Ovary (tissue), 7 donors: ENCODE measurements at regions not wholly inside any gene's neighbourhood (a gene's known extent, or its start where the extent isn't known, plus 50 kb on each side); places are given as distances from the start of the nearest gene placed in this dataset.

Source experiments
- DNase-seq, 5 donors: peaks; one replicate each; pipeline ENCODE4 v3.0.0-alpha.2; 2019 to 2020
- H3K27ac ChIP-seq, 2 donors: fragments of 200-600 bp; one replicate each; pipeline versions ENCODE4 v1.5.1 to v1.8.0; 2019 to 2022
- H3K27me3 ChIP-seq: fragments of 200-600 bp; one replicate; pipeline ENCODE4 v1.8.0; 2022
- H3K36me3 ChIP-seq: fragments of 200-600 bp; sonication (generic); one replicate; pipeline ENCODE4 v1.5.1; 2019
- H3K4me1 ChIP-seq: one replicate; pipeline ENCODE4 v1.8.1; 2013; ENCODE audit warnings: mild to moderate bottlenecking, moderate library complexity; ENCODE audit not compliant: insufficient read depth
- H3K4me3 ChIP-seq: fragments of 200-600 bp; sonication (generic); one replicate; pipeline ENCODE4 v1.5.1; 2017
- H3K9me3 ChIP-seq, 2 donors: fragments of 200-600 bp in 1 of 2; sonication (generic) in 1 of 2; one replicate each; pipeline versions ENCODE4 v1.5.1 to v1.8.1; 2013 to 2019; ENCODE audit warnings: mild to moderate bottlenecking in 1 of 2, moderate library complexity in 1 of 2
- CTCF ChIP-seq, 3 donors: fragments of 450-650 bp in 2 of 3; fragments of 200-600 bp in 1 of 3; IDR thresholded peaks; one replicate each; pipeline versions ENCODE4 v1.5.1 to v1.8.0; 2016 to 2022; ENCODE audit warnings: antibody characterized with exemption in 3 of 3, mild to moderate bottlenecking in 1 of 3
- EP300 ChIP-seq: sonication (generic); formaldehyde crosslinking; IDR thresholded peaks from one replicate; pipeline ENCODE4 v1.6.1; 2017; ENCODE audit warnings: antibody characterized with exemption
- POLR2A ChIP-seq: fragments of 450-650 bp; IDR thresholded peaks from one replicate; pipeline ENCODE4 v1.6.1; 2017; ENCODE audit warnings: antibody characterized with exemption, mild to moderate bottlenecking, moderate library complexity
- WGBS, 3 donors: extraction: QIAGEN DNeasy Blood & Tissue Kit in 1 of 3; methylation state at CpG; one replicate each; pipeline versions ENCODE4 v1.1.5 to v1.1.7; 2013 to 2017; 5-methylcytosine and 5-hydroxymethylcytosine counted together
- intact Hi-C, 4 donors: fragments of 100-400 bp; cut with DNase I; formaldehyde crosslinking; loops; one replicate each; pipeline versions ENCODE4 v1.11.0 to v1.15.1; 2022 to 2023
- donor health status: DM: no; HTN: no; CAD: no; lungs with moderate emphysema.
- donor health status: DM: no; HTN: no; CAD: no.
- donor health status: Bipolar disorder and iron deficiency.
- donor health status: DM: no; HTN: no; CAD: no.
- donor health status: DM: yes; HTN: yes; CAD: no.

GRCh38 chr3:182268711-182269110 is 524.6 kb upstream of the ATP11B start:
- Histone ChIP-seq H3K27ac (no peak overlapping the region), H3K9me3 (no peaks in the 10 kb centered on the region), H3K4me1 (no peaks in the 10 kb centered on the region), H3K27me3 (no peaks in the 10 kb centered on the region), H3K4me3 (no peak overlapping the region), H3K36me3 (no peaks in the 10 kb centered on the region)
- DNase-seq: no peak
- no peak for TF ChIP-seq EP300
- no peak for TF ChIP-seq CTCF (IDR thresholded peaks at IDR 0.05)
- TF ChIP-seq POLR2A: no peak
- 76 to 81% (median 77%) methylated on average over 4 of the region's 4 CpGs for WGBS, 3 donors
- intact Hi-C loops: no loop called here

GRCh38 chr3:182276512-182276911 is 516.8 kb upstream of the ATP11B start:
- no peak for TF ChIP-seq CTCF (IDR thresholded peaks at IDR 0.05)
- TF ChIP-seq POLR2A: no peak
- no peak for TF ChIP-seq EP300

GRCh38 chr3:182284793-182285192 is 508.5 kb upstream of the ATP11B start:
- H3K36me3 ChIP-seq: no peaks in the 10 kb centered on the region
- DNase-seq: no peak
- no peaks in the 10 kb centered on the region for H3K9me3 ChIP-seq
- WGBS, 3 donors: 50 to 56% (median 55%) methylated on average over 5 of the region's 5 CpGs
- no peaks in the 10 kb centered on the region for H3K27me3 ChIP-seq
- H3K27ac ChIP-seq: no peak overlapping the region
- intact Hi-C loops: no loop called here
- no peaks in the 10 kb centered on the region for H3K4me1 ChIP-seq
- no peak for TF ChIP-seq POLR2A
- TF ChIP-seq CTCF (IDR thresholded peaks at IDR 0.05): no peak
- no peak for TF ChIP-seq EP300
- H3K4me3 ChIP-seq: no peak overlapping the region

More at GRCh38 chr3:182276512-182276911, 516.8 kb upstream of the ATP11B start:
- Histone ChIP-seq H3K4me3 (no peak overlapping the region), H3K9me3 (no peaks in the 10 kb centered on the region), H3K27ac (no peak overlapping the region), H3K27me3 (no peaks in the 10 kb centered on the region), H3K4me1 (no peaks in the 10 kb centered on the region), H3K36me3 (no peaks in the 10 kb centered on the region)
- WGBS, 3 donors: 29 to 64% (median 54%) methylated on average over 4 of the region's 4 CpGs
- DNase-seq: no peak
- intact Hi-C loops: no loop called here

GRCh38 chr3:182292591-182292990 is 500.7 kb upstream of the ATP11B start:
- DNase-seq: no peak
- no peak overlapping the region for H3K4me3 ChIP-seq
- H3K27me3 ChIP-seq: no peaks in the 10 kb centered on the region
- H3K27ac ChIP-seq: no peak overlapping the region
- no peaks in the 10 kb centered on the region for H3K9me3 ChIP-seq
- no peaks in the 10 kb centered on the region for H3K36me3 ChIP-seq
- 32 to 47% (median 37%) methylated on average over 1 of the region's 1 CpG for WGBS, 3 donors
- TF ChIP-seq POLR2A (no peak), EP300 (no peak), CTCF (IDR thresholded peaks at IDR 0.05) (no peak)
- intact Hi-C loops: no loop called here
- H3K4me1 ChIP-seq: no peaks in the 10 kb centered on the region

- H3K4me3 ChIP-seq: no peak overlapping the region
- DNase-seq: no peak
- no peaks in the 10 kb centered on the region for H3K36me3 ChIP-seq
- H3K27ac ChIP-seq: no peak overlapping the region
- TF ChIP-seq EP300 (no peak), POLR2A (no peak), CTCF (IDR thresholded peaks at IDR 0.05) (no peak)
- no peaks in the 10 kb centered on the region for H3K4me1 ChIP-seq
- WGBS, 3 donors: 91 to 93% (median 93%) methylated on average over 2 of the region's 2 CpGs
- H3K27me3 ChIP-seq: no peaks in the 10 kb centered on the region
- H3K9me3 ChIP-seq: no peaks in the 10 kb centered on the region
- intact Hi-C loops: no loop called here
These were observed 499.0 kb upstream of the ATP11B start for GRCh38 chr3:182294256-182294655.
